Activated CD8-positive, alpha-beta memory T cell treated with anti-CD3 and anti-CD28 coated beads, Interleukin-2, amount 50 U/mL, for 24 hours (primary cell): ENCODE measurements at regions not wholly inside any gene's neighbourhood (a gene's known extent, or its start where the extent isn't known, plus 50 kb on each side); places are given as distances from the start of the nearest gene placed in this dataset.

Experiments
- DNase-seq: peaks from one replicate; pipeline ENCODE4 v3.0.0-alpha.2; 2020; ENCODE audit errors: extremely low read depth

GRCh38 chr22:22802339-22802970 is 85.2 kb upstream of the IGLL5 start:
- no peak for DNase-seq

GRCh38 chr22:22803285-22803853 is 84.2 kb upstream of the IGLL5 start:
- no peak for DNase-seq

GRCh38 chr22:22810018-22810427 is 77.6 kb upstream of the IGLL5 start:
- no peak for DNase-seq

- no peak for DNase-seq
These were observed 77.1 kb upstream of the IGLL5 start for GRCh38 chr22:22810471-22810870.

GRCh38 chr22:22811016-22812009 is 76.3 kb upstream of the IGLL5 start:
- no peak for DNase-seq

GRCh38 chr22:22812031-22812905 is 75.3 kb upstream of the IGLL5 start:
- no peak for DNase-seq

GRCh38 chr22:22813126-22814075 is 74.2 kb upstream of the IGLL5 start:
- no peak for DNase-seq

GRCh38 chr22:22814666-22815396 is 72.8 kb upstream of the IGLL5 start:
- DNase-seq = no peak

- DNase-seq = no peak
These were observed 72.0 kb upstream of the IGLL5 start for GRCh38 chr22:22815397-22816170.

- DNase-seq = no peak
These were observed 71.5 kb upstream of the IGLL5 start for GRCh38 chr22:22816171-22816514.

- DNase-seq = no peak
These were observed 70.7 kb upstream of the IGLL5 start for GRCh38 chr22:22816766-22817410.

GRCh38 chr22:22817468-22818201 is 70.0 kb upstream of the IGLL5 start:
- no peak for DNase-seq

GRCh38 chr22:22818202-22818538 is 69.4 kb upstream of the IGLL5 start:
- no peak for DNase-seq

GRCh38 chr22:22818861-22819855 is 68.5 kb upstream of the IGLL5 start:
- DNase-seq = no peak

GRCh38 chr22:22820076-22820475 is 67.5 kb upstream of the IGLL5 start:
- no peak for DNase-seq

GRCh38 chr22:22820626-22821025 is 67.0 kb upstream of the IGLL5 start:
- no peak for DNase-seq

GRCh38 chr22:22821340-22821739 is 66.3 kb upstream of the IGLL5 start:
- DNase-seq = no peak
